Inflammatory macrophage (primary cell): ENCODE measurements at regions not wholly inside any gene's neighbourhood (a gene's known extent, or its start where the extent isn't known, plus 50 kb on each side); places are given as distances from the start of the nearest gene placed in this dataset.

Experiments
- DNase-seq, 2 donors: peaks; one replicate each; pipeline ENCODE4 v3.0.0-alpha.2; 2020 to 2022

DNA sequence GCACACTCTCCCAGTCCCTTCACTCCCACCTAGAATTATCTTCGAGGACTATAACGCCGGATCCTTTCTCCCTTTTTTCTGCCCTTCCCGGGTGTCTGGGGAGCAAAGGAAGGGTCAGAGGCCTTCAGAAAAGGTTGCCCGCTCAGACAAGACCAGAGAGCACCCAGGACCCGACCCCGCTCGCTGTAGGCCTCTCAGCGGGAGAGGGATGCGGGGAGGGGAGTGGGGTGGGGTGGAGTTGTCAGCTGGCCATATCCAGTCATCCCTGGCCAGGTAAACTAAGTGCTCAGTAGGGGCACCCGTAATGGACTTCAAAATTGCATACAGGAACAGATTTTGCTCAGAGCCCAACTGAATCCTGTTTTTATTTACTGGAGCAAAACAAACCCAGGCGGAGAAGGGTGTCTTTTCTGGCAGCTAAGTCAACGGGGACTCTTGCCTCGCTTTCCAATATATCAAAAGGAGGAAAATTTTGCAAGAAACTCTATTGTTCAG lies 65.0 kb downstream of the NOL4 start:
- DNase-seq, result no peak

DNA sequence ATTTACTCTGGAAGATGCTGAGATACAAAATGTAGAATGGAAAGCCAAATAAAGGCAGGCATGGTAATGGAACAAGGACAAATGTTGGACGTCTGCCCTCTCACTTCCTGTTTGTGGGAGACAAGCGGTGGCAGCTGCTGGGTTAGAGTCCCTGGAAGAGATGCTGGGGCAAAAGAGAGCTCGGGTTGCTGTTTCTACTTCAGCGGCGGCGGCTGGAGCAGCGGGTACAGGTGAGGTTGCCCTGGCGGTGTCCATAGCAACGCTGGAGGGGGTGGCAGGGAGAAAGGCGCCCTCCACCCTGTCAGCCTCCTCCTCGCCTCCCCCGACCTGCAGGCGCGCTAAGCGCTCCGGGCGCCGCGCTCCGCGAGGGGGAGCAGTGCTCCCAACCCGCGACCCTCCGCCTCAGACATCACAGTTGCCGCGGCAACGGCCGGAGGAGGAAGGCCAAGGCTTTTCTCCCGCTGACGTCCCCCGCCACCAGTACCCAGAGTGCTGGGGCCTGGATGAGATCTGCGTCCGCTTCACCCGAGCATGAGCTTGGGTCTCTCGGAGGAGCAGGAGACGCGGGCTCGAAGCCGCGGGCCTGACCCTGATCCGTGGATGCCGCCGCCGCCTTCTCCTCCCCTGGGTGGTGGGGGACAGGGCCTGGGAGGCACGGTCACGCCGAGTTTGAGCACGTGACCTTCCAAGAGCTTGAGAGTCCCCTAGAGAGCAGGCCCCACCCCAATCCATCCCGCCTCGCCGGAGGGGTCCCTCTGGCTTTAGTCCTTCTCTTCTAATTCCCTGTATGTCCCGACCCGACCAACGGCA lies 65.6 kb downstream of the NOL4 start:
- DNase-seq, result no peak

DNA sequence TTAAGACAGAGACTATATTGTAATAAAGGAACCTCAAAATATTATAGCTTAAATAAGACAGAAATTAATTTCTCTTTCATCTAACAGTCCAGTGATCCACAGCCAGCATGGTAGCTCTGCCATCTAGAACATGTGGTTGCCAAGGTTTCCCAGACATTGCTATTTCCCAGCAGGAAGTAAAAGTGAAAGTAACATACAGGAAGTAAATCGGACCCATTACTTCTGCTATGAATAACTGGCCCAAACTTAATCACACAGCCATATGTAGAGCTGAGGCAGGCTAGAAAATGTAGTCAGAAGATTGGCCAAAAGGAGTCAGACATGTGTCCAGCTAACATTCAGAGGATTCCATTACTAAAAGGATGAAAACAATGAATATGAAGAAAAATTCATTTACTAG lies 71.0 kb downstream of the NOL4 start:
- DNase-seq, result no peak

DNA sequence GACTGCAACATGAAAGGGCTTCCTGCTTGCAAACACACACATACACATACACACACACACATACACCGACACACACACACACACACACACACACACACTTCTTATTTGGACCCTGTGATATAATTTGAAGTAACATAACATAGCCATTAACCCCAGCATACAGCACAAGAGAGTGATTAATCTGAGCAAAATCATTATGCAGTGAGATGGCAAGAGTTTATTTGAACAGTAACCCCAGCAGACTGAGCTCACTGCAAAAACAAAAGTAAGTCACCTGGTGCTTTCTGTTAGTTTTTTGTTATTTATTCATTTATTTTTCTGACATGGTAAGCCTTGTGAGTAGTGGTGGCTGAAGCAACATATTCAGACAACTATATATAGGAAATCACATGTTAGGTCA lies 93.7 kb downstream of the NOL4 start:
- no peak for DNase-seq

DNA sequence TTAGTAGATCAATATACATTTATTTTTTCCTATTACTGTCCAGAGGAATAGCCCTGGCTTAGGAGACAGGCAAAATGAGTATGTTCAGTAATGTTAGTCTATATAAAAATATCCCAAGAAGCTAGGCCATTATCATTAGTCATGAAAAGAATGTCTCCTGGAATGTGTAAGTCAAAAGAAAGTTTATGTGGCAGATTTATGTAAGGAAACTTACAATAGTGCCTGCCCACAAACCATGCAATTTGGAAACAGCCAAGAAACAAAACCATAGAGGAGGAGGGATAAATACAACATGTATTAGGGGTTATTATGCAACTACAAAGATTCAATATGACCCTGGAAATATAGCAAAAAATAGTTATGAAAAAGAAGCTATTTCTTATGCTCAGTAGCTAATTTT lies 96.3 kb downstream of the NOL4 start:
- DNase-seq, result no peak

DNA sequence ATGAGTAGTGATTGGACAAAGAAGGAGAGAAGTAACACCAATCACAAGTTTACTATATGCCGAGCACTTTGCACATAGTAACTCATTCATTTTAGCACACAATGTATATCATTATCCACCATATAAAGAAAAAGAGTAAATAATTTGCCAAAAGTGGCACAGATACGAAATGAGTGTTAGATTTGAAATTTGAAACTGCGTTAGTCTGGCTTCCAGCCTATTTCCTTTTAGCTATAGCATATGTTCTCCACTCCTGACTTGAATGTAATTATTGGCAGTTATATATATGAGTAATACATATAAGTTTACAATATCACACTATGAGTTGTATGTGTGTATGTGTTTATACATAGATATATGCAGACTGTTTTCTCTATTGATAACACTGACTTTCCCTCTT lies 98.6 kb downstream of the NOL4 start:
- DNase-seq, result no peak

DNA sequence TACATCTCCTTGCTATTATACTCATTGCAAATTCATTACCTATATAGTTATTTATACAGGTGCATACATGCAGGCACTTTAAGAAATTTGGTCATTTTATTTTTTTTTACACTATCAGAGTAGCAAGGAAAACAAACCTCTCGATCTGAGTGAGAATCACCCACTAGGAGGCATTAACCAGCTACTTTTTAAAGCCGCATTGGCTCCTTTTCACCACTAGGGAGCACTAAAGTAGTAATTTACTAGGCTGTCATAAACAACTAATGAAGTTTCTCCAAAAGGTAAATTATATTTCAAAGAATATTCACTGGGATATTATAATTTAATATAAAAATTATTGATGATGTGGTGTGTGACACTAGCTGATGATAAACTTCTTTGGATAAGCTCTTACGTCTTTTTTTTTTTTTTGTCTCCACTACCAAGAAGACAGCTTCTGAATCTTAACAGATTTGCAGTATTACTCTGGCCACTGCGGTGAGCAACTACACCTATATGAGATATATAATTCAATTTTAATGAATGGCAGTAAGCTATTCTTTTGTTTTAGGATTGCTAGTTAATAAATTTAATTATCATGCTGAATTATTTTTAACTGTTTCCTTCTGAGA lies 101.9 kb downstream of the NOL4 start:
- peak; percentile 66 to 67 for DNase-seq

DNA sequence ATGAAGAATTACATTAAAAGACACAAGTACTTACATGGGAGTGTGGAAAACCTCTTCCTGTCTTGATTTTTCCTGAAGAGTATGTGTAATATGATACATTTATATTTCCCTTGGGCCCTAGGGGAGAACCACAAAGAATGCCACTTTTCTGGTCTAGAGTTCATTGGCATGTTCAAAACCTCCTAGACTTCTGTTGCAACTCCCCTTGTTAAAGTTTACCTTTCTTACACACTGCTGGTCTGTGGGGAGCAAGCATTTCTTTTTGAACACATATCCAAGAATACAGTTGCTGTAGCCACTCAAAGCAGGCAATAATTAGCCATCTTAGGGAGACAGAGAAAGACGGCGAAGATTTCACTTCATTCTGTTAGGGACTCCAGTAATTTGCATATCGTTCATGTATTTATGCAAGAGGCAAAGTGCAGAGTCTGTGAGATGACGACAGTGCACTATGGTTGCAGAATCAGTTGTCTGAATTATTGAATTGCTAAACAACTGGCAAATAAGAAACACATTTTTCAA lies 103.5 kb downstream of the NOL4 start:
- no peak for DNase-seq

DNA sequence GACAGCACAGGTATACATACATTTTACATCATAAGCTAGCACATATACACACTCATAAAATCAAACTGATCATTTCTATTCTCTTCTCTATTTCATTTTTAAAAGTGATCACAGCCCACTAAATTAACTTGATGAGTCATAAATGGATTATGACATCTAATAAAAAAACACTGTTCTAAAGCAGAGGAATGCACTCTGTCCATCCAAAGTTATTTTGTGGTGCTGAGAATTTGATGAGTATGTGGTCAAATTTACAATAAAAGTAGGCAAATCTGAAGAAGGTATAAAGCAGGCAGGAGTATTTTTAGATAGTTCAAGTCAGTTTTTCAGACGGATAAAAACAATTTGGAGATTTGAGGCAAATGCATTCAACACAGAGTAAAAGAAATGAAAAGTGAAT lies 104.4 kb downstream of the NOL4 start:
- DNase-seq, result no peak

DNA sequence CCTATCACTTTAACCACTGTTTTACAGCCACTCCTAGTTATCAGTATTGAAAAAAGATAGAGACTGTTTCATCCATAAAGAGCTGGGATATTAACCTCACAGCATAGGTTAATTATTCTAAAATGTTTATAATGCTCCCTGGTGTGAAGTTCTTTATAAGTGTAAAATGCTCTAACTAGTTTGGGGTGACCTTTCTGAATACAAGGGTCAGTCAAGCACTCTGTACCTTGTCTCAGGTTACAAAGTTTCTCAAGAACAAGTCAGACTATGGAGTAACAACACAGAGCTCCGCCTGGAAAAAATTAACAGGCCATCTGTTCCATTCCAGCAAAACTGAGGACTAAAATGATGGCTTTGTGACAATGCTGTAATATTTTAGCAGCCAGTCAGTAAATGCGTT lies 107.4 kb downstream of the NOL4 start:
- DNase-seq, result no peak

DNA sequence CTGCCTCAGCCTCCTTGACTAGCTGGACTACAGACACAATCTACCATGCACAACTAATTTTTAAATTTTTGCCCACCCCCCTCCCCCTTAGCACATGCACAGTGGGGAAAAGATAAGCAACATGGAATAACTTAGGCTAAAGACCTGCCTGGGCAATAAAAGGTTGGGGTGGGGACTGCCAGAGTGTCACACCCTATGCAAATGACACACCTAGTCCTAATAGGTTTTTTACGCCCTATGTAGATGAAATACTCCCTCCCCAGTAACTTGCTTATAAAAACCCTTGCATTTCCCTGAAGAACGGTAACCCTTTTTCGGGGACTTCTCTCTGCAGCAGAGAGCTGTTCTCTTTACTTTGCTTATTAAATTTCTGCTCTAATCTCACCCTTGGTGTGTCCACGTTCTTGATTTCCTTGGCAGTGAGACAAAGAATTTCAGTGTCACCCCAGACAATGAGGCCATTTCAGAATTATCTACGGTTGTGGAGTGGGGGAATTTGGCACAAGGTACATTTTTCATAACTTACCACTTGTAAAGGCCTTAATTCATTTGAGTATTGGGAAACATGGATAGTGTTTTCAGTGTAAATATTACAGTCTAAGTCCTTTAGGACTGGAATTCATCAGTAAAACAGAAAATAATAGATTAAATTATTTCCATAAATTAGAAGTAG lies 109.2 kb downstream of the NOL4 start:
- no peak for DNase-seq

DNA sequence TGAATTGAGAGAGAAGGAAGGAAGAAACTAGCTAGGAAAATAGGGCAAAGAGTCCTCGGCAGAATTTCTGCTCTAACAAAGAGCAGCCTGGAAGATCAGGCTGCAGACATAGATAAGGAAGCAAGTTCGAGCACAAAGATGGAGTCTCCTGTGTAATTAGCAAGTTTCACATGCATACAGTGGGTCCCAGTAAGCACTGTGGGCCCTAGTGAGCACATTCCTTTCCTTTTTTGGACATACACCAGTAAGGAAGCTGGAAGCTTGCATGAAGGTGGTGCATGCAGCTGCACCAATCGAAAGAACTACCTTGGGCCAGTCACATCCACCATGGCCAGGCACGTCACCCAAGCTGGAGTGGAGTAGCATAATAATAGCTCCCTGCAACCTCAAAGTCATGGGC lies 109.7 kb downstream of the NOL4 start:
- DNase-seq, result no peak

DNA sequence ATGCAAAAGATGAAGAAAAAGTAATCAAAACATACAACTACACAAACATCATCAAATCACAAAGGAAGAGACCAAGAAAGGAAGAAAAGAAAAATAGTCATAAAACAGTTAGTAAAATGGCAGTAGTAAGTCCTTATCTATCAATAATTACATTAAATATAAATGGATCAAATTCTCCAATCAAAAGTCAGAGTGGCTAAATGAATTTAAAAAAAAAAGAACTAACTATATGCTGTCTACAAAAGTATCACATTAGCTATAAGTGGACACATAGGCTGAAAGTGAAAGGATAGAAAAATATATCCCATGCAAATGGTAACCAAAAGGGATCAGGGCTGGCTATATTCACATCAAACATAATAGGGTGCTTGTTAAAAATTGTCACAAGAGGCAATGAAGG lies 116.5 kb downstream of the NOL4 start:
- DNase-seq, result no peak

DNA sequence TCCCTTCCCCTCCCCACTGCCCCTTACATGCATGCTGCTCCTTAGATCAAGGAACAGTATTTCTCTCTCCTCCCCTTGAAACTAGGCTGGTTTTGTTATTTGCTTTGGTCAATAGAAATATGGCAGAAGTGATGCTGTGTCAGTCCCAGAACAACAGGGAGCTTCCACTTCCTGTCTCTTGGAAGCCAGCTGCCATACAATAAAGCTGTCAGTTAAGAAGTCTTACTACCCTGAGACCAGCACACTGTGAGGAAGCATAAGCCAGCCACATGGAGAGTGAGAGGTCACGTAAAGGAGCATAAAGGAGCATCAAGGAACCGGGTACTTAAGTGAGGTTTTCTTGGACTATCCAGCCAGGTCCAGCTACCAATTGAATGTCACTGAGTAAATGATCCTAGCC lies 126.6 kb downstream of the NOL4 start:
- no peak for DNase-seq

DNA sequence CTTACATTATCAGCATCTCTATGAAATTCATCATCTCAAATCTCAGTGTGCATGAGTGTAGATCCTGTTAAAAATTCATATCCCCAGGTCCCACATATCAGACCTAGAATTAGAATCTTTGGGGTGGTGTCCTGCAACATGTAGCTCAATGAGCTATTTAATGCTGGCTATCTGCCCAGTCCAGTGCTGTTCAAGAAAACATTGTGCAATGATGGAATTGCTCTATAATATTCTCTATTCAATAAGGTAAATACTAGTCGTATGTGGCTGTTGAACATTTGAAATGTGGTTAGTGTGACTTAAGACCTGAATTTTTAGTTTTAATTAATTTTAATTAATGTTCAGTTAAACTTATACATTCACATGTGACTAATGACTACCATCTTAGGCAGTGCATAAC lies 127.4 kb downstream of the NOL4 start:
- DNase-seq, result no peak

DNA sequence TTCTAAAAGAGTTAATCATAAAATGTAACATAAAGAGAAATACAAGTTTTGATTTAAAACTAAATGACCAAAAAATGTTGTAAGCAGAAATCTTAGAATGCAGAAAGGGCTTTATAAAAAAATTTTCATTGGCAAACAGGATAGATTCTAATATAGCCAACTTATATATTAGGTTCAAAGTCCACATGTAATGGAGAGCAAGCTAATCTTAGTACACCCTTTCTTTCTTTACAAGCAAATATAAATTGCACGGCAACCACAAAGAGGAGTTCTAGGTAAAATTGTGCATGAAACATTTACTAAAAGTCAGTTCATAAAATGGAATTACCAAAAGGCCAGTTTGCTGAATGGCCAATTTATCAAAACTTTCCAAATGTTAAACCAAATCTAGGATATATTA lies 130.6 kb downstream of the NOL4 start:
- DNase-seq, result no peak

DNA sequence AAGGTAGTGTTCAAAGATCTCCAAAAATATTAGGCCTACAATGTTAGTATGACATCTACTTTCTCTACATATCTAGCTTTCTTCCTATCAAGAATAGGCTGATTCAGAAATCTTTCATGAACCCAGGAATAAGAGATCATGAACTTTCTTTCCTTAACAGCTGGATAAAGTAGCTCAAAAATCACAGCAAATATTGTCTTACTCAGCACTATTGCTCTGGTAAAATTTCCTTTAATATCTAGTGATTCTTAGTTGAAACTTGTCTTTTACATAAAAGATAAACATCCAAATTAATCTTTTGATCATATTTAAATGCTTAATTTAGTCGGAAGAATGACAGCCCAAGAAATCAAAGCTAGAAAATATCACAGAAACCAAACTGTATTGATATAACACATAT lies 131.9 kb downstream of the NOL4 start:
- no peak for DNase-seq

DNA sequence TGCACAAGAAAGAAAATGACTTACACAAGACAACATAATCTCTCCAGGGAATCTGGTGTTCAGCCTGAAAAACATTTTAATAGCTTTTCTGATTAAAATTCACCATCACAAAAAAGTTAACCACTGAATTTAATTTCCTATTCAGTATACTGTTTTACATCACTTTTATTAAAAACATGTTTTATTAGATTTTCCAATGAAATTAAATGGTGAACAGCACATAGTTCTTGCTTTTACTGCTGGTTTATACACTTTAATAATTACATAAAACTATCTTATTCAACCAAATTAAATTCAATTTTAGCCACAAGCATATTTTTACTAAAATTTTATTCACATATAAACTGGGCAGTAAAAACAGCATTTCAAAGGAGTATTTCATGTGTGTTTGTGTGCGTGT lies 138.3 kb downstream of the NOL4 start:
- no peak for DNase-seq

DNA sequence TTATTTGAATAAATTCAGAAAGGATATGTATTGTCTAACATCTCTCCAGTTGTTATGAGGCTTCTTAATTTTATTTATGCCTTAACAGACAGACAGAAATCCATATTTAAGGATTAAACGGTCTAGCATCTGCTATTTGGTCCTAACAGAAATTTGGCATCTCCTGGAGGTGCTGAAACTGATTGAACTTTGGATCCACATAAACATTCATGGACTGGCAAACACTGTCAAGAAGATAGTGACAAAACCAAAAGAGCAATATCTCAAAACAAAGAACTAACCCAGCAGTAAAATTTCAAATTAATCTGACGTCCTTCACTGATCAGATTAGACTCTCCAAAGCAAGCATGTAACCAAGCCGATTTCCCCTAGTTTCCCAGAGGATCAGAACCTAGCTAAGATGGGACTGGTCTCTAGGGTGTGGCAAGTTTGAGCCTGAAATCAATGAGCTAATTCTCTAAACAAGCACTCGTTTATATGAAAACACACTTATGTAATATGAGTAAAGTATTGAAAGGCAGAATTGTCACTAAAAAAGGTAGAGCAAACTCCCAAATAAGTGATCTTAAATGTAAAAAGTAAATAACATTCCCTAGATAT lies 139.5 kb downstream of the NOL4 start:
- no peak for DNase-seq

DNA sequence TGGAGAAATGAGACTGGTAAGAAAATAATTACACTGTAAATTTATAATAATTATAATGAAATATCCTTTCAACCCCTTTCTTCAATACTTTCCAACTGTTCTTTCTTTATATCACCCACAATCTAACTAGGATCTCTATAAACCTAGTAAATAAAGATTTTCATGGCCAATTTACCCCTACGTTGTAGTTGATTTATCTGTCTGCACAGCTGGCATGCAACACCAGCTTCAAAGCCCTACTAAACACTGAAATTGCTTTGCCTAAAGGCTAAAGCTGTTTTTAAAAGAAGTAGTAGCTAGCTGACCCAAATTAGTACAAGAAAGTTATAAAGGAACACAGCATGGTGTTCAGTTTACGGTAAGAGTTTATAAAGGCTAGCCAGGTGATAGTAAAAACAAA lies 140.1 kb downstream of the NOL4 start:
- no peak for DNase-seq

DNA sequence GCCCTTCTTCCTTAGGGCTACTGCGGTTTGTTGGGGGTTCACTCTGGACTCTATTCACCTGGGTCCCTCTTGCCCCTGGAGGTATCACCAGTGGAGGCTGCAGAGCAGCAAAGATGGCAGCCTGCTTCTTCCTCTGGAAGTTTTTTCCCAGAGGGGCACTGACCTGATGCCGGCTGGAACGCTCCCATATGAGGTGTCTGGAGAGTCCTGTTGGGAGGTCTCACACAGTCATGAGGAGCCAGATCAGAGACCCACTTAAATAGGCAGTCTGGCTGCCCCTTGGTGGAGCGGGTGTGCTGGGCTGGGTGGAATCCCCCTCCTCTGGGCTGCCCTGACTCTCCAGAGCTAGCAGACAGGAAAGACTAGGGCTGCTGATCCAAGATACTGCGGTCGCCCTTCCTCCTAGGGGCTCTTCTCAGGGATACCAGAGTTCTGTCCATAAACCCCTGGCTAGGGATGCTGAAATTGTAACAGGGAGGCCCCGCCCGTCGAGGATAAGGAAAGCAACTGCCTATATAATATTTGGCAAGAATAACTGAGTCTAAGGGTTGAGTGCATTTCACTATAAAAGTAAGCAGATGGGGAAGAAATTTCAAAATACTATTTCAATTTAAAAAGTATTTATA lies 140.7 kb downstream of the NOL4 start:
- DNase-seq, result no peak

DNA sequence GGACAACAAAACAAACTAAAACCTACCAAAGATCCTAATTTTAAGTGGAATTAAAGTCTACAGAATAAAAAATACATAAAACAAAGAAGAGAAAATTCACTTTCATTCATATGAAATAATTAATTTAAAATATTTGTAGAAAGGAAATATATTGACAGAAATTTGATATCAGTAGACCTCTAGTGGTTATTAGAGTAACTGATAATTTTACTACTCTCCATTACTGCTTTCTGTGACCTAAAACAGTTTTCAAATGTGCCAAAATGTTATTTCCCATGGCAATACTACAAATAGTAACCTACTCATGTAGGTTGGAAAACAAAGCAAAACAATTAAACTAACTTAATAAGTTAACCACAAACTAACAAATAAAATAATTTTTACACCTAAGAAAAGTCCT lies 147.1 kb downstream of the NOL4 start:
- no peak for DNase-seq
